ENCODE measurements at regions not wholly inside any gene's neighbourhood (a gene's known extent, or its start where the extent isn't known, plus 50 kb on each side); places are given as distances from the start of the nearest gene placed in this dataset.

- TF ChIP-seq NONO (IDR thresholded peaks at IDR 0.05; ENCODE audit: low read depth in 2 of 2, low read length in 1 of 2): no peak
- TF ChIP-seq, protein P1, sequence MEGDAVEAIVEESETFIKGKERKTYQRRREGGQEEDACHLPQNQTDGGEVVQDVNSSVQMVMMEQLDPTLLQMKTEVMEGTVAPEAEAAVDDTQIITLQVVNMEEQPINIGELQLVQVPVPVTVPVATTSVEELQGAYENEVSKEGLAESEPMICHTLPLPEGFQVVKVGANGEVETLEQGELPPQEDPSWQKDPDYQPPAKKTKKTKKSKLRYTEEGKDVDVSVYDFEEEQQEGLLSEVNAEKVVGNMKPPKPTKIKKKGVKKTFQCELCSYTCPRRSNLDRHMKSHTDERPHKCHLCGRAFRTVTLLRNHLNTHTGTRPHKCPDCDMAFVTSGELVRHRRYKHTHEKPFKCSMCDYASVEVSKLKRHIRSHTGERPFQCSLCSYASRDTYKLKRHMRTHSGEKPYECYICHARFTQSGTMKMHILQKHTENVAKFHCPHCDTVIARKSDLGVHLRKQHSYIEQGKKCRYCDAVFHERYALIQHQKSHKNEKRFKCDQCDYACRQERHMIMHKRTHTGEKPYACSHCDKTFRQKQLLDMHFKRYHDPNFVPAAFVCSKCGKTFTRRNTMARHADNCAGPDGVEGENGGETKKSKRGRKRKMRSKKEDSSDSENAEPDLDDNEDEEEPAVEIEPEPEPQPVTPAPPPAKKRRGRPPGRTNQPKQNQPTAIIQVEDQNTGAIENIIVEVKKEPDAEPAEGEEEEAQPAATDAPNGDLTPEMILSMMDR (IDR thresholded peaks at IDR 0.05 in 2 of 3, conservative IDR thresholded peaks at IDR 0.05 in 1 of 3; ENCODE audit: insufficient read depth in 2 of 3, low read depth in 1 of 3, low read length in 3 of 3): no peak
- no peak for TF ChIP-seq SP1 (CRISPR knock-in tag; IDR thresholded peaks at IDR 0.05)
- TF ChIP-seq PHF20 (IDR thresholded peaks at IDR 0.05; ENCODE audit: partially characterized antibody): no peak
- TF ChIP-seq MXI1 (IDR thresholded peaks at IDR 0.05; ENCODE audit: low read depth, low read length): no peak
- no peak for TF ChIP-seq CREM (IDR thresholded peaks at IDR 0.05; ENCODE audit: low read depth)
- no peak for TF ChIP-seq ZNF324 (CRISPR knock-in tag; IDR thresholded peaks at IDR 0.05)
- no peak for TF ChIP-seq ZNF778 (CRISPR knock-in tag; IDR thresholded peaks at IDR 0.05)
- TF ChIP-seq EGR1 (conservative IDR thresholded peaks at IDR 0.05): no peak
- no peak for TF ChIP-seq ZNF232 (CRISPR knock-in tag; IDR thresholded peaks at IDR 0.05)
- no peak for TF ChIP-seq USF2 (CRISPR knock-in tag; IDR thresholded peaks at IDR 0.05)
- TF ChIP-seq GABPA (tag; conservative IDR thresholded peaks at IDR 0.05; ENCODE audit: low read depth): no peak
- TF ChIP-seq ZNF512 (tag; IDR thresholded peaks at IDR 0.05): no peak
- no peak for TF ChIP-seq HNRNPUL1 (IDR thresholded peaks at IDR 0.05; ENCODE audit: low read length)
Measured at GRCh38 chr15:100762289-100762688, 117.3 kb upstream of the ALDH1A3 start.

All from K562 (cell line).